HCT116 (cell line): ENCODE measurements at regions not wholly inside any gene's neighbourhood (a gene's known extent, or its start where the extent isn't known, plus 50 kb on each side); places are given as distances from the start of the nearest gene placed in this dataset.

Experiments
- CEBPB ChIP-seq: IDR thresholded peaks from 2 replicates; pipeline ENCODE4 v1.6.1; 2012; ENCODE audit warnings: low read depth
- CTCF ChIP-seq, 3 experiments: fragments of 200-600 bp in 1 of 3; sonication (generic) in 1 of 3; IDR thresholded peaks in 2 of 3; conservative IDR thresholded peaks in 1 of 3; 2 replicates each; pipeline ENCODE4 v1.5.1; 2012 to 2017; ENCODE audit warnings: low read depth in 2 of 3, low read length in 2 of 3, antibody characterized with exemption in 1 of 3, borderline replicate concordance in 1 of 3, control low read depth in 1 of 3, mild to moderate bottlenecking in 1 of 3, mixed read lengths in 1 of 3, mixed run types in 1 of 3, moderate library complexity in 1 of 3; ENCODE audit not compliant: insufficient read depth in 1 of 3
- EZH2 ChIP-seq: fragments of 200-600 bp; sonication (generic); IDR thresholded peaks from 2 replicates; pipeline ENCODE4 v1.6.1; 2017; ENCODE audit warnings: antibody characterized with exemption, mixed run types
- EZH2phosphoT487 ChIP-seq: fragments of 200-600 bp; IDR thresholded peaks from 2 replicates; pipeline ENCODE4 v1.6.1; 2018; ENCODE audit warnings: antibody characterized with exemption, borderline replicate concordance
- FOSL1 ChIP-seq: IDR thresholded peaks from 2 replicates; pipeline ENCODE4 v1.6.1; 2012; ENCODE audit warnings: low read depth
- MAX ChIP-seq: IDR thresholded peaks from 2 replicates; pipeline ENCODE4 v1.6.1; 2012
- POLR2A ChIP-seq: IDR thresholded peaks from 2 replicates; pipeline ENCODE4 v1.7.0; 2011; ENCODE audit warnings: borderline replicate concordance; ENCODE audit not compliant: insufficient read depth, insufficient read length; ENCODE audit errors: extremely low read depth
- POLR2AphosphoS5 ChIP-seq: IDR thresholded peaks from 2 replicates; pipeline ENCODE4 v1.6.1; 2011; ENCODE audit warnings: mild to moderate bottlenecking, low read depth, low read length, moderate library complexity
- RAD21 ChIP-seq: IDR thresholded peaks from 2 replicates; pipeline ENCODE4 v1.6.1; 2012; ENCODE audit warnings: low read depth, mild to moderate bottlenecking
- SP1 ChIP-seq: IDR thresholded peaks from 2 replicates; pipeline ENCODE4 v1.6.1; 2012; ENCODE audit warnings: low read depth
- SRF ChIP-seq: IDR thresholded peaks from 2 replicates; pipeline ENCODE4 v1.6.1; 2012; ENCODE audit warnings: low read depth
- TCF7L2 ChIP-seq: IDR thresholded peaks from 2 replicates; pipeline ENCODE4 v1.7.0; 2011; ENCODE audit warnings: borderline replicate concordance, inconsistent platforms; ENCODE audit not compliant: insufficient read depth, insufficient read length; ENCODE audit errors: extremely low read depth

GRCh38 chr1:171421413-171422020, 63.8 kb upstream of the PRRC2C start:
- TF ChIP-seq CTCF (IDR thresholded peaks at IDR 0.05 in 2 of 3, conservative IDR thresholded peaks at IDR 0.05 in 1 of 3; ENCODE audit: borderline replicate concordance in 1 of 3, insufficient read depth in 1 of 3, low read depth in 2 of 3, low read length in 2 of 3) (no peak), POLR2A (no peak), EZH2 (no peak), SP1 (no peak), EZH2phosphoT487 (no peak), CEBPB (no peak), RAD21 (no peak), POLR2AphosphoS5 (no peak), FOSL1 (no peak), TCF7L2 (no peak), SRF (no peak), MAX (no peak)
